ENCODE measurements at regions not wholly inside any gene's neighbourhood (a gene's known extent, or its start where the extent isn't known, plus 50 kb on each side); places are given as distances from the start of the nearest gene placed in this dataset.

DNA sequence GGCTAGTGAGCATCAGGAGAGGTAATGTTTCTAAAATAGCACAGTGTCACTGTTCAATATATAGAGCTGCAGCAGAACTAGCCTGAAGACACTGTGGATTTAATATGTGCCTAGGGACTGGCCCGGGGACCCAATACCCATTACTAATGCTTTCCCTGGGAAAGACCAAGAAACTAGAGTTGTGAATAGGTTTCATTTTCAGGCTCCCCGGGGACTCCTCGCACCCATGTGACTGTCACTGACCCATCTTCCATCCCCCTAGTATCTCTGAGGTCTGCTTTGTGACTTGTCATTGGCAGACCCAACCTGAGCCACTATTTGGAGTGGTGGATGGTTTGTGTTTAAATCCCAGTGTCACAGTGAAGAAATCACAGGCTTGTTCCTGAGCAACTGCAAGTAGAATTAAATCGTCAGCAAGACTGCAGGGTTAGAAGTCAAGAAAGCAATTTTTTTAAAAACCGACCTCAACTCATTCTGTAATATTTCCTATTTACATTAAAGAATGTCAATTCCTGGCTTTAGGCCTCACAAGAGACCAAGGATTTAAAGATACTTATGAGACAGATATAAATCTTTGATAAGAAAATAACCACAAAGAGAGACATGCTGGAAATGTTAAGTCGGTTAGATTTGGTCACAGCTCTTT, 130.0 kb upstream of the TNR start (continued):
- TF ChIP-seq PHF8 (conservative IDR thresholded peaks at IDR 0.05; ENCODE audit: low read depth, low read length) (no peak), SIN3A (conservative IDR thresholded peaks at IDR 0.05 in 1 of 2, IDR thresholded peaks at IDR 0.05 in 1 of 2; ENCODE audit: low read depth in 1 of 2, low read length in 2 of 2) (no peak), JUND (IDR thresholded peaks at IDR 0.05; ENCODE audit: low read length) (no peak), NRF1 (IDR thresholded peaks at IDR 0.05; ENCODE audit: low read depth, low read length) (no peak), BCL11A (IDR thresholded peaks at IDR 0.05; ENCODE audit: low read depth in 2 of 2, low read length in 2 of 2) (no peak), ASH2L (IDR thresholded peaks at IDR 0.05; ENCODE audit: low read length) (no peak), CREB1 (IDR thresholded peaks at IDR 0.05) (no peak)
- TF ChIP-seq, protein P1, sequence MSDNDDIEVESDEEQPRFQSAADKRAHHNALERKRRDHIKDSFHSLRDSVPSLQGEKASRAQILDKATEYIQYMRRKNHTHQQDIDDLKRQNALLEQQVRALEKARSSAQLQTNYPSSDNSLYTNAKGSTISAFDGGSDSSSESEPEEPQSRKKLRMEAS (IDR thresholded peaks at IDR 0.05) = no peak
